Mesodermal cell (in vitro differentiated cells): ENCODE measurements at regions not wholly inside any gene's neighbourhood (a gene's known extent, or its start where the extent isn't known, plus 50 kb on each side); places are given as distances from the start of the nearest gene placed in this dataset.

Source experiments
- H3K27ac ChIP-seq: 2 replicates; pipeline ENCODE4 v1.7.0; 2013; ENCODE audit warnings: mild to moderate bottlenecking, low read depth, low read length, moderate library complexity; ENCODE audit not compliant: severe bottlenecking
- H3K36me3 ChIP-seq: 2 replicates; pipeline ENCODE4 v1.7.1; 2013; ENCODE audit warnings: mild to moderate bottlenecking, low read length, moderate library complexity; ENCODE audit not compliant: control insufficient read depth, insufficient read depth
- H3K4me1 ChIP-seq: one replicate; pipeline ENCODE4 v1.7.1; 2013; ENCODE audit warnings: mild to moderate bottlenecking, low read length; ENCODE audit not compliant: insufficient read depth, control insufficient read depth, poor library complexity, severe bottlenecking
- H3K4me3 ChIP-seq: 2 replicates; pipeline ENCODE4 v1.7.0; 2013; ENCODE audit warnings: low read length, control low read depth, mild to moderate bottlenecking; ENCODE audit not compliant: insufficient read depth, poor library complexity, severe bottlenecking; ENCODE audit errors: extremely low read depth
- H3K9me3 ChIP-seq: 2 replicates; pipeline ENCODE4 v1.7.1; 2013; ENCODE audit warnings: mild to moderate bottlenecking, low read length, moderate library complexity; ENCODE audit not compliant: control insufficient read depth
- WGBS, 2 experiments: methylation state at CpG; one replicate each; pipeline ENCODE4 v1.1.5; 2013; ENCODE audit warnings: missing lambda C conversion rate in 2 of 2; ENCODE audit not compliant: insufficient coverage in 2 of 2; 5-methylcytosine and 5-hydroxymethylcytosine counted together

- no peaks in the 10 kb centered on the region for H3K4me1 ChIP-seq
- no peak overlapping the region for H3K4me3 ChIP-seq
- H3K36me3 ChIP-seq: no peaks in the 10 kb centered on the region
- H3K9me3 ChIP-seq: peaks cover 20% of the 10 kb centered on the region
- WGBS, 2 experiments: 94 to 95% methylated on average over 4 to 12 of the region's 15 CpGs
- no peak overlapping the region for H3K27ac ChIP-seq
These were observed 53.8 kb upstream of the C2CD4B start for GRCh38 chr15:62218841-62219240.

- Histone ChIP-seq H3K4me3 (no peak overlapping the region), H3K36me3 (no peaks in the 10 kb centered on the region), H3K27ac (no peak overlapping the region), H3K4me1 (no peaks in the 10 kb centered on the region), H3K9me3 (peaks cover 20% of the 10 kb centered on the region)
- WGBS, 2 experiments: 77 to 90% methylated on average over 4 of the region's 5 CpGs
These were observed 54.7 kb upstream of the C2CD4B start for GRCh38 chr15:62219799-62220198.

DNA sequence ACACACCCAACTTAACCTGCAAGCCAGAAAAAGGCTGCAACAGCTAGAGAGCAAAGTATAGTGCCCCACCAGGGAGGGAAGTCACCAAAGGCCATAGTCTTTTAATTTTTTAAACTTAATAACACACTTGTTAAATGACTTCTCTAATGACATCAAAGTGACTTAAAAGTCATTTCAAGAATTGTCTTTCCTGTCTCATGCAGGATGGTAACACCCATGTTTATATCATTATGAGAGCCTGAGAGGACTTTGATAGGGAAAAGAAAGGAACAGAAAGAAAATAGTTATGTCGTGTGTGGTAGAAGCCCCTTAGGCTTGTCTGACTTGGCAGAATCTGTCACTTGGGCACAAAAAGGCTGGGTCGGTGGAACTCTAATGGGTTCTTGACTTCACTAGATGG lies 57.9 kb upstream of the C2CD4B start:
- Histone ChIP-seq H3K4me1 (no peaks in the 10 kb centered on the region), H3K36me3 (no peaks in the 10 kb centered on the region), H3K9me3 (peaks cover 7% of the 10 kb centered on the region), H3K4me3 (no peak overlapping the region), H3K27ac (no peak overlapping the region)
- 80 to 86% methylated on average over 2 of the region's 2 CpGs for WGBS, 2 experiments

DNA sequence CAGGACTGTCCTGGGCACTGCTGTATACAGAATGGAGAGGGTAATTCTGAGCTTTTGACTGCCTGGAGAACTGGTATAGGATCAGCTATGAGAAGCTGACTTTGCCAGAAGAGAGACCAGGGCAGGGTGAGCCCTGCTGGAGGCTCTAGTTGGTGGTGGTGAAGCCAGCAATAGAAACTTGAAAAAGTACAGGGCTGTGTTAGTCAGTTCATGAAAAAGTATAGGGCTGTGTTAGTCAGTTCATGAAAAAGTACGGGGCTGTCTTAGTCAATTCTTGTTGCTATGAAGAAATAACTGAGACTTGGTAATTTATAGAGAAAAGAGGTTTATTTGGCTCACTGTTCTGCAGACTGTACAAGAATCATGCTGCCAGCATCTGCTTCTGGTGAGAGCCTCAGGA lies 63.5 kb upstream of the C2CD4B start:
- H3K4me3 ChIP-seq: no peak overlapping the region
- no peak overlapping the region for H3K27ac ChIP-seq
- no peaks in the 10 kb centered on the region for H3K4me1 ChIP-seq
- 100% methylated on average over 1 of the region's 1 CpG; no CpG with 5 or more reads in 1 of the 2 experiments for WGBS, 2 experiments
- H3K9me3 ChIP-seq: no peaks in the 10 kb centered on the region
- H3K36me3 ChIP-seq: no peaks in the 10 kb centered on the region

- Histone ChIP-seq H3K4me3 (no peak overlapping the region), H3K27ac (no peak overlapping the region), H3K9me3 (no peaks in the 10 kb centered on the region), H3K4me1 (no peaks in the 10 kb centered on the region), H3K36me3 (no peaks in the 10 kb centered on the region)
- WGBS, 2 experiments: 81 to 89% methylated on average over 3 of the region's 3 CpGs
These were observed 66.8 kb upstream of the C2CD4B start for GRCh38 chr15:62231856-62232255.

DNA sequence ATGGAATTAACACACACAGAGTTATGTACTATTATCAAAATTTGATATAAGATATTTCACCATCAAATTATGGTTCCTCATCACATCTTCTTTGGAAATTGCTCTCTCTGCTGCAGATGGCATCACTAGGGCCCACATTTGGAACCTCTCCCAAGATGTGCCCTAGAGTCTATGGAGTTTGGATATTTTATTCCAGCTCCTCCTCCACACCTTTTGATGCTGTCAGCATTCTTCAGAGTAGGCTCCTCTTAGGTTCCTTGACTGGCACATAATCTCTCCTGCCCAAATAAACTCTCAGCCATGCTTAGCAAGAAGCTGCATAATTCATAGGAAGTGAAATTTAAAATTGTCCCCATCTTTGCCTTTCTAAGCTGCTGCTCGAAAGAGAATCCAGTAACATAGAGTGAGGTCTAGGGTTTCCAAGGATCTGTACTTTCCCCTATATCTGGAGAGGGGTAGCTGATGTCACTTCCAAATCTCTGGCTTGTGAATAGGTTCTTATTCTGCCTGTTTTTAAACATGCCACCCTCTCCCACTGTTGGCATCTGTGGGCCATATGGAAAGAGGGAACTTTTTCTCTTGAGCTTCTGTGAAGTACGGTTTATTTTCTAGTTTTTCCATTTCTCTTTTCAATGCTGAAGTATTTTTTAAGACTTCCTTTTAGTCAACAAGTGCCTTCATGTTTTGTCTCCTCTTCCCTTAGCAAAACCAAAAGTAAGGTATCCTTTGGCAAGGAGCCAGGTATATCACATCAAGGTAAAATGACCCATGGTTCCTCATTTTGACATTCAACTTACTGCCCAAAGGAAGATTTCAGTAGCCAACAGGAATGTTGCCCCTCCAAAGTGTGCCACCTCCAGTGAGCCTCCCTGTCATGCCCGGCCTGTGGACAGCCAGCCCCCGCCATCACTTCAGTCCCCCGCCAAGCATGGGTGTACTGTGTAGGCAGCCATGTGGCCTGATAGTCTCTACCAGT lies 75.3 kb upstream of the C2CD4B start:
- 88% methylated on average over 3 of the region's 5 CpGs for WGBS, 2 experiments
- Histone ChIP-seq H3K4me3 (no peak overlapping the region), H3K27ac (no peak overlapping the region), H3K4me1 (no peaks in the 10 kb centered on the region), H3K9me3 (peaks cover 5% of the 10 kb centered on the region), H3K36me3 (no peaks in the 10 kb centered on the region)

- 54 to 71% methylated on average over 3 to 5 of the region's 5 CpGs for WGBS, 2 experiments
- Histone ChIP-seq H3K36me3 (no peaks in the 10 kb centered on the region), H3K9me3 (peaks cover 5% of the 10 kb centered on the region), H3K27ac (no peak overlapping the region), H3K4me3 (no peak overlapping the region), H3K4me1 (no peaks in the 10 kb centered on the region)
These were observed 76.2 kb upstream of the C2CD4B start for GRCh38 chr15:62241135-62241770.

DNA sequence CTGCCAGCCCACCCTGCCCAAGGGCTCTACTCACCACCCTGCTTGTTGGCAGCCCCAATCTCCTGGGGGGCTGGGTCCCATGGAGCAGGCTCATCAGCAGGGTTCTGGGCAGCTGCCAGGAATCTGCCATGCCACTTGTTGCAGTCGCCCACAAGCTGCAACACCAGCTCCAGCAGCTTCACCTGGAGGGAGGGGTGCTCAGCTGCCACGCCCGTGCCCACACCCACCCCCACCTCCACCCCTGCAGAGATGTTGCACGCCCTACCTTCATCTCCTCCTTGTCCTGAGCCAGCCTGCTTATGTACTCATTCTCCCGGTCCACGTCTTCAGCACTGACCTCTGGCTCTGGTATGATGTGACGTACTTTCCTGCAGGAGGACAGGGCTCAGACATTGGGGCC lies 77.9 kb upstream of the C2CD4B start:
- H3K9me3 ChIP-seq: peaks cover 3% of the 10 kb centered on the region
- no peaks in the 10 kb centered on the region for H3K4me1 ChIP-seq
- no peak overlapping the region for H3K4me3 ChIP-seq
- 86 to 93% methylated on average over 5 of the region's 7 CpGs for WGBS, 2 experiments
- H3K36me3 ChIP-seq: no peaks in the 10 kb centered on the region
- no peak overlapping the region for H3K27ac ChIP-seq

DNA sequence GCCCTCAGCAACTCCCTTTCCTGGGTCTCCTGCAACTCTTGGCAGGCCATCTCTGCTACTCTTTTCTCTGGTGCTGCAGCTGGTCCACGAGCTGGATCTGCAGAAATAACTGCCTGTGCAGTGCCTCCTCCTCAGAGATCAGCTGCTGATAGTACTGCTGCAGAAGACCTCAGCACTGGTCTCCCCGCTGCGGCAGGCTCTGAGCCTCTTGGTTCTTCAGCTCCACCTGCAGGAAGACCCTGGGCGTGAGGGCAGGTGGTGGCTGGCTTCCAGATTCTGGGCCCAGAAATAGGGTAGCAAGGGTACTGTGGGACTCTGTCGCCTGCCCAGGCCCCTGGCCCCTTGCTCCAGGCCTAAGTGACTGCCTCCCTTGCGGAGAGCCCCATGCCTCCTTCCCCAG lies 79.7 kb upstream of the C2CD4B start:
- 74 to 86% methylated on average over 5 to 6 of the region's 6 CpGs for WGBS, 2 experiments
- no peaks in the 10 kb centered on the region for H3K9me3 ChIP-seq
- H3K27ac ChIP-seq: no peak overlapping the region
- H3K4me3 ChIP-seq: no peak overlapping the region
- H3K36me3 ChIP-seq: no peaks in the 10 kb centered on the region
- no peaks in the 10 kb centered on the region for H3K4me1 ChIP-seq

GRCh38 chr15:62248277-62248984 lies 83.3 kb upstream of the C2CD4B start:
- H3K36me3 ChIP-seq: no peaks in the 10 kb centered on the region
- WGBS, 2 experiments: 82 to 84% methylated on average over 2 to 4 of the region's 8 CpGs
- H3K9me3 ChIP-seq: no peaks in the 10 kb centered on the region
- H3K4me3 ChIP-seq: no peak overlapping the region
- H3K4me1 ChIP-seq: no peaks in the 10 kb centered on the region
- H3K27ac ChIP-seq: no peak overlapping the region
